NT2/D1 (cell line): ENCODE measurements at regions not wholly inside any gene's neighbourhood (a gene's known extent, or its start where the extent isn't known, plus 50 kb on each side); places are given as distances from the start of the nearest gene placed in this dataset.

Experiments
- SUZ12 ChIP-seq: IDR thresholded peaks from 2 replicates; pipeline ENCODE4 v1.6.1; 2011; ENCODE audit not compliant: insufficient read length, insufficient read depth; ENCODE audit errors: extremely low read depth
- YY1 ChIP-seq: IDR thresholded peaks from 2 replicates; pipeline ENCODE4 v1.6.1; 2011; ENCODE audit not compliant: insufficient read length, insufficient read depth
- ZNF274 ChIP-seq: IDR thresholded peaks from 2 replicates; pipeline ENCODE4 v1.6.1; 2011; ENCODE audit warnings: mild to moderate bottlenecking, low read depth, low read length

DNA sequence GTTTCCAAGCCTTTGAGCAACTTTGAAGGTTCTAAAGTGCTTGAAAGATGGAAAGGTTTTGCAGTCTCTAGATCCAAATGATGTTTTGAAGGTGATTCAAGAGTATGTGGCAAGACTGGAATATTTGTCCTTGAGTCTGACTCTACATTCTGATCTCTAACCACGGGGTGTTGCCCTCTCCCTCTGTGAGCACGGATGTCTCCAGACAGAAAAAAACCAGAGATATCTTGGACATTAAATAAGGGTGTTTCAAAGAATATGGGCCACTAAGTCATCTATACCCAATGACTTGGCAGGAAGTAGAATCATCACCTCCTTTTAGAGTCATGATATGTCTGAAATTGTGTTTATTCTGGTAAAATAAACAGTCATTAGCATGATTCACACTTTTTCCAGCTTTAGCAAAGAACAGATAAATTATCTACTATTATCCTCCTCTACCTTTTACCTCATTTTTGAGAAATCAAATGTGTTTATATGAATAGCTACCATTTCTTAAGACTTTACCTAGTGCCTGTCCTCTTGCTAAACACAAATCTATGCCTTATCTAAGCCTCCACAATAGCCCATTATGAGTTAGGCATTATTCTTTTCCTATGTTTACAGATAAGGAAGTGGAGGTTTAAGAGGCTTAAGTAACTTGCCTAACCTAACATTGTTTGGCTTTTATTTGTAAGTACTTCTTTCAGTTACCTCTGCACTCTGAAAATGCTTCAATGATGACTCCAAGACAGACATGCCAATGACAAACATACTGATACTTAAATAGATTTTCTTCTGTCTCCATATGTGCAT lies 384.4 kb downstream of the BMP2 start:
- no peak for TF ChIP-seq ZNF274
- no peak for TF ChIP-seq YY1
- no peak for TF ChIP-seq SUZ12
